Neural progenitor cell (in vitro differentiated cells): ENCODE measurements at regions not wholly inside any gene's neighbourhood (a gene's known extent, or its start where the extent isn't known, plus 50 kb on each side); places are given as distances from the start of the nearest gene placed in this dataset.
A peak's percentile ranks its signal among the peaks of the same experiment; 100 is the strongest.

ENCODE experiments used
- DNase-seq: peaks from one replicate; pipeline ENCODE4 v3.0.0-alpha.2; 2016; ENCODE audit warnings: low spot score
- H2AFZ ChIP-seq: fragments of 200-600 bp; sonication (generic); replicated peaks from 2 replicates; pipeline ENCODE4 v1.6.1; 2016; ENCODE audit warnings: antibody characterized with exemption
- H3F3A ChIP-seq: fragments of 200-600 bp; sonication (generic); 2 replicates; pipeline ENCODE4 v1.6.1; 2016; ENCODE audit warnings: antibody characterized with exemption, low read depth
- H3K27ac ChIP-seq: fragments of 200-600 bp; sonication (generic); 2 replicates; pipeline ENCODE4 v1.5.1; 2016; ENCODE audit warnings: mild to moderate bottlenecking
- H3K27me3 ChIP-seq: fragments of 200-600 bp; sonication (generic); 2 replicates; pipeline ENCODE4 v1.6.1; 2016; ENCODE audit warnings: mild to moderate bottlenecking, moderate library complexity
- H3K36me3 ChIP-seq: fragments of 200-600 bp; sonication (generic); 2 replicates; pipeline ENCODE4 v1.5.1; 2016
- H3K4me1 ChIP-seq: fragments of 200-600 bp; sonication (generic); 2 replicates; pipeline ENCODE4 v1.6.1; 2016; ENCODE audit warnings: mixed run types
- H3K4me2 ChIP-seq: fragments of 200-600 bp; sonication (generic); 2 replicates; pipeline ENCODE4 v1.6.1; 2016
- H3K4me3 ChIP-seq: fragments of 200-600 bp; sonication (generic); 2 replicates; pipeline ENCODE4 v1.5.1; 2016
- H3K79me2 ChIP-seq: fragments of 200-600 bp; sonication (generic); 2 replicates; pipeline ENCODE4 v1.6.1; 2016; ENCODE audit warnings: low read depth
- H3K9ac ChIP-seq: fragments of 200-600 bp; sonication (generic); 2 replicates; pipeline ENCODE4 v1.6.1; 2016
- H3K9me3 ChIP-seq: fragments of 200-600 bp; sonication (generic); 2 replicates; pipeline ENCODE4 v1.5.1; 2016; ENCODE audit warnings: low read depth
- H4K20me1 ChIP-seq: fragments of 200-600 bp; sonication (generic); 2 replicates; pipeline ENCODE4 v1.6.1; 2016; ENCODE audit warnings: low read depth
- H3K27ac Mint-ChIP-seq: 3 replicates; pipeline ENCODE4 v1.8.0; 2021; ENCODE audit warnings: mixed read lengths
- H3K27me3 Mint-ChIP-seq: 2 replicates; pipeline ENCODE4 v1.8.0; 2022; ENCODE audit warnings: low read depth, mild to moderate bottlenecking, inconsistent platforms, moderate library complexity, mixed read lengths; ENCODE audit not compliant: insufficient read depth
- H3K36me3 Mint-ChIP-seq: 3 replicates; pipeline ENCODE4 v1.8.0; 2021; ENCODE audit warnings: mixed read lengths
- H3K4me1 Mint-ChIP-seq: 3 replicates; pipeline ENCODE4 v1.8.0; 2021; ENCODE audit warnings: mixed read lengths
- H3K4me3 Mint-ChIP-seq: 3 replicates; pipeline ENCODE4 v1.8.0; 2021; ENCODE audit warnings: mild to moderate bottlenecking, moderate library complexity, mixed read lengths
- H3K9me3 Mint-ChIP-seq: 3 replicates; pipeline ENCODE4 v1.8.0; 2020; ENCODE audit warnings: mixed read lengths
- CTCF ChIP-seq: fragments of 200-600 bp; sonication (generic); IDR thresholded peaks from 2 replicates; pipeline ENCODE4 v1.5.1; 2017; ENCODE audit warnings: antibody characterized with exemption, mild to moderate bottlenecking
- EZH2 ChIP-seq: fragments of 200-600 bp; sonication (generic); IDR thresholded peaks from 2 replicates; pipeline ENCODE4 v1.6.1; 2017; ENCODE audit warnings: antibody characterized with exemption, mild to moderate bottlenecking, moderate library complexity
- EZH2phosphoT487 ChIP-seq: fragments of 200-600 bp; sonication (generic); IDR thresholded peaks from 2 replicates; pipeline ENCODE4 v1.6.1; 2017; ENCODE audit warnings: antibody characterized with exemption

GRCh38 chr6:14799928-14800327, 445.9 kb upstream of the JARID2 start:
- Mint-ChIP-seq H3K9me3 (no peaks in the 10 kb centered on the region), H3K4me1 (peaks cover 47% of the 10 kb centered on the region), H3K4me3 (no peak overlapping the region), H3K27me3 (no peaks in the 10 kb centered on the region), H3K27ac (peak overlapping the region; percentile 81), H3K36me3 (no peaks in the 10 kb centered on the region)
- Histone ChIP-seq H3K27ac (no peak overlapping the region), H3K4me3 (no peak overlapping the region), H3K9me3 (no peaks in the 10 kb centered on the region), H3K4me1 (peaks cover 15% of the 10 kb centered on the region), H3K27me3 (no peaks in the 10 kb centered on the region), H3F3A (peaks cover 11% of the 10 kb centered on the region), H3K4me2 (no peak overlapping the region), H3K9ac (no peak overlapping the region), H3K36me3 (no peaks in the 10 kb centered on the region), H4K20me1 (no peaks in the 10 kb centered on the region), H3K79me2 (no peaks in the 10 kb centered on the region), H2AFZ (peak overlapping the region; percentile 7)
- TF ChIP-seq EZH2phosphoT487 (no peak), CTCF (no peak), EZH2 (no peak)
- peak; percentile 85 for DNase-seq

GRCh38 chr6:14802514-14803160, 443.2 kb upstream of the JARID2 start:
- Mint-ChIP-seq H3K4me3 (no peak overlapping the region), H3K4me1 (peaks cover 50% of the 10 kb centered on the region), H3K27ac (peak overlapping the region; percentile 10), H3K9me3 (peaks cover 5% of the 10 kb centered on the region), H3K27me3 (no peaks in the 10 kb centered on the region), H3K36me3 (no peaks in the 10 kb centered on the region)
- Histone ChIP-seq H3F3A (peaks cover 11% of the 10 kb centered on the region), H2AFZ (no peak overlapping the region), H3K9ac (no peak overlapping the region), H3K4me1 (peaks cover 15% of the 10 kb centered on the region), H3K9me3 (no peaks in the 10 kb centered on the region), H3K4me3 (no peak overlapping the region), H4K20me1 (no peaks in the 10 kb centered on the region), H3K79me2 (no peaks in the 10 kb centered on the region), H3K4me2 (no peak overlapping the region), H3K36me3 (no peaks in the 10 kb centered on the region), H3K27me3 (no peaks in the 10 kb centered on the region), H3K27ac (no peak overlapping the region)
- no peak for TF ChIP-seq EZH2
- no peak for TF ChIP-seq EZH2phosphoT487
- no peak for TF ChIP-seq CTCF
- DNase-seq, result no peak

- Histone ChIP-seq H3K27ac (no peak overlapping the region), H2AFZ (no peak overlapping the region)
These were observed 441.7 kb upstream of the JARID2 start for GRCh38 chr6:14804001-14804784.

More at GRCh38 chr6:14804001-14804784, 441.7 kb upstream of the JARID2 start:
- Mint-ChIP-seq H3K27me3 (no peaks in the 10 kb centered on the region), H3K9me3 (peaks cover 14% of the 10 kb centered on the region), H3K4me1 (peaks cover 38% of the 10 kb centered on the region), H3K36me3 (peaks cover 3% of the 10 kb centered on the region), H3K27ac (peak overlapping the region; percentile 75), H3K4me3 (no peak overlapping the region)
- H3K4me2 ChIP-seq, result no peak overlapping the region
- H3K9ac ChIP-seq, result no peak overlapping the region
- H3K4me3 ChIP-seq, result no peak overlapping the region
- H3K4me1 ChIP-seq, result peaks cover 3% of the 10 kb centered on the region
- peaks cover 6% of the 10 kb centered on the region for H3F3A ChIP-seq
- no peak for TF ChIP-seq EZH2phosphoT487
- no peak for TF ChIP-seq EZH2
- no peak for TF ChIP-seq CTCF
- DNase-seq, result no peak
- H3K9me3 ChIP-seq, result no peaks in the 10 kb centered on the region
- H3K27me3 ChIP-seq, result no peaks in the 10 kb centered on the region
- H4K20me1 ChIP-seq, result no peaks in the 10 kb centered on the region
- H3K36me3 ChIP-seq, result no peaks in the 10 kb centered on the region
- H3K79me2 ChIP-seq, result no peaks in the 10 kb centered on the region
